ENCODE measurements at regions not wholly inside any gene's neighbourhood (a gene's known extent, or its start where the extent isn't known, plus 50 kb on each side); places are given as distances from the start of the nearest gene placed in this dataset.

DNA sequence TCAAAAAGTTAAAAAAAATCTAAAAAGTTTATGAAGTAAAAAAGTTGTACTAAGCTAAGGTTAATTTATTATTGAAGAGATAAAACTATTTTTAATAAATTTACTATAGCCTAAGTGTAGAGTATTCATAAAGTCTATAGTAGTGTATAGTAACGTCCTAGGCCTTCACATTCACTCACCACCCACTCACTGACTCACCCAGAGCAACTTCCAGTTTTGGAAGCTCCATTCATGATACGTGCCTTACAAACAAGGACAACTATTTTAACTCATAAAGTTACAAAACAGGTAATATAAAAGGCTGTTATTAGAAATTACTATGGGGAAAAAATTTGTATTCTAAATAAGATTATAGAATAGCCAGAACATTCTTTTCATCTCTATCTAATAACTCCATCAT is 158.9 kb upstream of the FN1 start:
- no peaks in the 10 kb centered on the region for H3K36me3 ChIP-seq
- no peaks in the 10 kb centered on the region for H3K27me3 ChIP-seq
- H3K4me1 ChIP-seq (ENCODE audit: insufficient read depth), result no peaks in the 10 kb centered on the region
- intact Hi-C loops (cut with DNase I), result no loop called here
- TF ChIP-seq POLR2A (IDR thresholded peaks at IDR 0.05), result no peak
- TF ChIP-seq, protein P1, sequence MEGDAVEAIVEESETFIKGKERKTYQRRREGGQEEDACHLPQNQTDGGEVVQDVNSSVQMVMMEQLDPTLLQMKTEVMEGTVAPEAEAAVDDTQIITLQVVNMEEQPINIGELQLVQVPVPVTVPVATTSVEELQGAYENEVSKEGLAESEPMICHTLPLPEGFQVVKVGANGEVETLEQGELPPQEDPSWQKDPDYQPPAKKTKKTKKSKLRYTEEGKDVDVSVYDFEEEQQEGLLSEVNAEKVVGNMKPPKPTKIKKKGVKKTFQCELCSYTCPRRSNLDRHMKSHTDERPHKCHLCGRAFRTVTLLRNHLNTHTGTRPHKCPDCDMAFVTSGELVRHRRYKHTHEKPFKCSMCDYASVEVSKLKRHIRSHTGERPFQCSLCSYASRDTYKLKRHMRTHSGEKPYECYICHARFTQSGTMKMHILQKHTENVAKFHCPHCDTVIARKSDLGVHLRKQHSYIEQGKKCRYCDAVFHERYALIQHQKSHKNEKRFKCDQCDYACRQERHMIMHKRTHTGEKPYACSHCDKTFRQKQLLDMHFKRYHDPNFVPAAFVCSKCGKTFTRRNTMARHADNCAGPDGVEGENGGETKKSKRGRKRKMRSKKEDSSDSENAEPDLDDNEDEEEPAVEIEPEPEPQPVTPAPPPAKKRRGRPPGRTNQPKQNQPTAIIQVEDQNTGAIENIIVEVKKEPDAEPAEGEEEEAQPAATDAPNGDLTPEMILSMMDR (IDR thresholded peaks at IDR 0.05), result no peak
- TF ChIP-seq EP300 (IDR thresholded peaks at IDR 0.05), result no peak
- H3K9me3 ChIP-seq, result no peaks in the 10 kb centered on the region
- H3K27ac ChIP-seq, result no peak overlapping the region
- DNase-seq, result no peak
- no peak overlapping the region for H3K4me3 ChIP-seq
- 21 to 28% (median 22%) methylated on average over 2 of the region's 2 CpGs for WGBS, 3 donors

- H3K27me3 ChIP-seq, result no peaks in the 10 kb centered on the region
- H3K27ac ChIP-seq, result no peak overlapping the region
- no peak overlapping the region for H3K4me3 ChIP-seq
- intact Hi-C loops (cut with DNase I), result no loop called here
- no peaks in the 10 kb centered on the region for H3K9me3 ChIP-seq
- 61 to 76% (median 72%) methylated on average over 6 of the region's 6 CpGs for WGBS, 3 donors
- no peak for DNase-seq
- no peaks in the 10 kb centered on the region for H3K36me3 ChIP-seq
- no peaks in the 10 kb centered on the region for H3K4me1 ChIP-seq (ENCODE audit: insufficient read depth)
- TF ChIP-seq POLR2A (IDR thresholded peaks at IDR 0.05), result no peak
- TF ChIP-seq EP300 (IDR thresholded peaks at IDR 0.05), result no peak
- TF ChIP-seq, protein P1 (IDR thresholded peaks at IDR 0.05), result no peak
Measured at GRCh38 chr2:215590010-215590745, 154.3 kb upstream of the FN1 start.

DNA sequence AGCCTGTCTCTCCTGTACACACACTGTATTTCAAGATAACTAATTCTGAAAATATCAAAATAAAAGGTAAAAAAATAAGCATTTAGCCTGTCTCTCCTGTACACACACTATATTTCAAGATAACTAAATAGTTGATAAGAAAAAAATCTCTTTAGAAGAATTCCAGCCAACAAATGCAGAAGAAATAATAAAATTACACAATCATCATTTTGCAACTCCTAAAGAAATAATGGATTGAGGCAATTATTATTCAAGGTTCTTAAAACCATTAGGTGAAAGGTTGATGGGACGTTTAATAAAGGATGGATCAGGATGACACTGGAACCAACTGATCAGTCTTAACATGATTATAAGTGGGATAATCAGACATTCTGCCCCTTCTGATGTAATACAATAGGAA is 148.0 kb upstream of the FN1 start:
- Histone ChIP-seq H3K27ac (no peak overlapping the region), H3K27me3 (no peaks in the 10 kb centered on the region), H3K4me3 (no peak overlapping the region), H3K36me3 (no peaks in the 10 kb centered on the region), H3K9me3 (no peaks in the 10 kb centered on the region), H3K4me1 (ENCODE audit: insufficient read depth) (no peaks in the 10 kb centered on the region)
- TF ChIP-seq EP300 (IDR thresholded peaks at IDR 0.05) (no peak), POLR2A (IDR thresholded peaks at IDR 0.05) (no peak)
- TF ChIP-seq, protein P1 (IDR thresholded peaks at IDR 0.05), result no peak
- DNase-seq, result no peak
- intact Hi-C loops (cut with DNase I), result no loop called here
- 41 to 65% (median 57%) methylated on average over 1 of the region's 1 CpG for WGBS, 3 donors

- Histone ChIP-seq H3K9me3 (no peaks in the 10 kb centered on the region), H3K27ac (no peak overlapping the region), H3K4me1 (ENCODE audit: insufficient read depth) (no peaks in the 10 kb centered on the region), H3K27me3 (no peaks in the 10 kb centered on the region), H3K4me3 (no peak overlapping the region), H3K36me3 (no peaks in the 10 kb centered on the region)
- DNase-seq, result no peak
- TF ChIP-seq, protein P1 (IDR thresholded peaks at IDR 0.05), result no peak
- TF ChIP-seq POLR2A (IDR thresholded peaks at IDR 0.05) (no peak), EP300 (IDR thresholded peaks at IDR 0.05) (no peak)
- 28 to 30% (median 30%) methylated on average over 3 of the region's 3 CpGs for WGBS, 3 donors
- intact Hi-C loops (cut with DNase I), result no loop called here
Measured at GRCh38 chr2:215579809-215580208, 143.9 kb upstream of the FN1 start.

Data from ovary (tissue), 7 donors.